HG03521 (cell line): ENCODE measurements at regions not wholly inside any gene's neighbourhood (a gene's known extent, or its start where the extent isn't known, plus 50 kb on each side); places are given as distances from the start of the nearest gene placed in this dataset.

Experiments
- ATAC-seq: cut with Tn5 transposase; IDR thresholded peaks from one replicate; pipeline ENCODE4 v1.9.1; 2021; ENCODE audit warnings: mild to moderate bottlenecking, moderate library complexity; ENCODE audit not compliant: unreplicated experiment

GRCh38 chr2:81247648-81248047, 943.1 kb upstream of the LRRTM1 start:
- no peak for ATAC-seq

DNA sequence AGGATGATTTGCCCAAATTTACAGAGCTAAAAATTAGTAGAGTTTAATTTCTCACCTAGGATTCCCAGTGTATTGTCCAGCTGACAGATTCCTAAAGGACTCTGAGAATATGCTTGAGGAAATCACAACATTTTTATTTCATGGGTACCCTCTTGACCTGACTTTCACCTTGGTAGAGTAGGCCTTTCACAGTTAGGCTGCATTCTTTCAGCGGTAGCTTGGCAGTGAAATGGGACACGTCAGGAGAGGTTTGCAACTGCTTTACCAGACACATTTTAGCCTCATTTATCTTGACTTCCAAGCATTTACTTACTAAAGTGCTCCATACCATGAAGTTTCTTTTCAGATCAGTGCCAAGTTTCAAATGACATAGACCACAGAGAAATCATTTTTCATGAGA, 937.9 kb upstream of the LRRTM1 start:
- ATAC-seq, result no peak

DNA sequence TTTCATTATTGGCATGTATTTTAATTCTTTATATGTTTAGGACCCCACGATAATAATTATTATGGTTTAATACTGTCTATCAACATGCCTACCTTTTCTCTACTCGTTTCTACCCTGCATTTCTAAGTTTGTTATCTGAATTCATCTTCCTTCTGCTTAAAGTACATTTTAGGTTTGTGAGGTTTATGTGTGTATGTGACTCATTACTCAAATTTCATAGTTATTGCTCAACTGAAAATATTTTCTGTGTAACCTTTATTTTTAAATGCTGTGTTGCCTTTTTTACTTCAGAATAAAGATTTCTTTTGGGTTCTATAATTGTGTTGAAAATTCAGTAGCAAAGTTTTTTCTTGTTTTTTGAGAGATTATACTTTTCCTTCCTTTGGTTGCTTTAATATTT, 933.9 kb upstream of the LRRTM1 start:
- no peak for ATAC-seq

DNA sequence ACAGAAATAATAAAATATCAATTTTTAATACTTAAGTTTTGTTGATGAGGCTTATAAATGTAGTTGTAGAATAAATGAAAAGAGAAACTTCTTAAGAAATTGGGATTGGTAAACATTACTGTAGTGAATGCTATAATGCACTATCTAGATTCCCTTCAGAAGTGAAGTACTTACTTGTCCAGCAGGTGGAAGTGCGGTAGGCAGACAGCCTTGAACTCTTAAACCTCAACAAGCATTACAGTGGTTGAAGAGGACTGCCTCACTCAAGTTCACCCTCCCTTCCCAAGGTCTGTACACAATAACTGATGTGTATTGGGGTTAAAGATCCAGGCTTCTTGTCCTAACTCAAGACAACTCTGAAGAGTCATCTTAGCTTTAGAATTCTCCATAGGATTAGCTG, 931.0 kb upstream of the LRRTM1 start:
- ATAC-seq, result no peak

DNA sequence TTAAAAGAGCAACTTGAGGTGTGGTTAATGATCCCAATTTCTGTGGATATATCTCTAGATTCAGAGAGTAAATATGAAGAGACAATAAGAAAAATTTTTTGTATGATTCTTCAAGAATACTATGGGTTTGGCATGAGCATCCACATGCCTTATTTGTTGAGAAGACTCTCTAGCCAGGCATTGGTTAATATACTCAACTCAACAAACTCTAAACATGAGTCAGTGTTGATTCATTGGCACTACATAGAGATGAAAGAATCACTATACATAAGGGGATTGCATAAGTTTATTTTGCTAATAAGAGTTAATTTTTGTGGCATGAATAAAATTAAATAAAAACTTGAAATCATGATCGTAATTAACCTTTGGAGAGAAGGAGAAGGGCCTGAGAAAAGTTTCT, 930.2 kb upstream of the LRRTM1 start:
- ATAC-seq, result no peak

- ATAC-seq, result no peak
Measured at GRCh38 chr2:81225756-81226155, 921.2 kb upstream of the LRRTM1 start.

GRCh38 chr2:81213598-81213997, 909.0 kb upstream of the LRRTM1 start:
- ATAC-seq, result no peak

GRCh38 chr2:81206216-81206615, 901.7 kb upstream of the LRRTM1 start:
- no peak for ATAC-seq

GRCh38 chr2:81196933-81197628, 892.5 kb upstream of the LRRTM1 start:
- no peak for ATAC-seq

GRCh38 chr2:81196383-81196851, 891.9 kb upstream of the LRRTM1 start:
- ATAC-seq, result no peak

- no peak for ATAC-seq
Measured at GRCh38 chr2:81195774-81196382, 891.3 kb upstream of the LRRTM1 start.

GRCh38 chr2:81195017-81195773, 890.6 kb upstream of the LRRTM1 start:
- no peak for ATAC-seq

DNA sequence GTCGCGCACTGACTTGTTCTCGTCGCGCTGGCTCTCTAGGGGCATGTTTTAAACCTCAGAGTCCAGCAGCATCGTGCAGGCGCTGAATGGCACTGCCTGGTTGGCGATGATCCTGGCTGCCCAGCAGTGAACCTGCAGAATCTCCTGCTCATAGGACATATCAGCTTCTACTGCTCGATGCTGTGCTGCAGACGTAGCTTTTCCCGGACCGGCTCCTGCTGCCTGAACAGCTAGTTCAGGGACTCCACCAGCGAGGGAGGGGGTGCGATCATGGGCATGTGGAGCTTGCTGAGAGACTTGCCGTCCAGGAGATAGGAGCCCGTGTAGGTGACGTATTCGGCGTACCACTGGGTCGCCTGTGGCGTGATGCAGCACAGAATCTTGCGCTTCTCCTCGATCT, 890.0 kb upstream of the LRRTM1 start:
- no peak for ATAC-seq

DNA sequence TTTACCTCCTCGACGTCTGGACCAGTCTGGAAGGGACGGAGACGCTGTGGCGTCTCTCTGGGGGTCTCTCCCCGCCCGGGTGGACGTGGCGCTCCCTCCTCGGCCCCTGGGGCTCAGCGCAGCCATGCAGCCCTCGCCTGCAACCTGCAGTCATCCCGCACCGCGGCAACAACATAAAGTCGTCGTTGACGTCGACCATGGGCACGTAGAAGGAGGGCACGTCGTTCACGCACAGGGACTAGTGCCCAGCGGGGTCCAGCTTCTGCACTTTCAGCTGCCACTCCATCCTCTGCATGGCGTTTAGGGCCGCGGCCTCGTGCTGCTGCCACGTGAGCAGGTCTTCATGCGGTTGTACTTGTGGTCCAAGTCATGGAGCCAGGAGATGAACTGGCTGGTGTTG, 889.6 kb upstream of the LRRTM1 start:
- no peak for ATAC-seq

DNA sequence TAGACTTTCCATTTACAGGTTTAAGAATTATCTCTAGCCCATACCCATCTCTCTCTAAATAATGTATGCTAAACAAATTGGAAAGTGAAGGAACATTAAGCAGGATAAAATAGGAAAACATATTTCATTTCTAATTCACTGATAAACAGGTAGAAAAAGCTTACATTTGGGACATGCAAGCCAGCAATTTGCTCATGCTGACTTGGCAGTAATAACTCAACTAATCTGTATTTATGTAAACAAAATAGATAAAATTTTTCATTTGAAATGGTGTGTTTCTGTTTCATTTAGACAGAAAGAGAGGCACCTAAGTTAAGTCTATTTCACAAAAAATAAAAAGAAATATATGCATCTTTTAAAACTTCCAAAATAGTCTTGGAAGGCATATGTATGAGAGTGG, 877.3 kb upstream of the LRRTM1 start:
- ATAC-seq, result no peak

- no peak for ATAC-seq
Measured at GRCh38 chr2:81171447-81171846, 866.9 kb upstream of the LRRTM1 start.

DNA sequence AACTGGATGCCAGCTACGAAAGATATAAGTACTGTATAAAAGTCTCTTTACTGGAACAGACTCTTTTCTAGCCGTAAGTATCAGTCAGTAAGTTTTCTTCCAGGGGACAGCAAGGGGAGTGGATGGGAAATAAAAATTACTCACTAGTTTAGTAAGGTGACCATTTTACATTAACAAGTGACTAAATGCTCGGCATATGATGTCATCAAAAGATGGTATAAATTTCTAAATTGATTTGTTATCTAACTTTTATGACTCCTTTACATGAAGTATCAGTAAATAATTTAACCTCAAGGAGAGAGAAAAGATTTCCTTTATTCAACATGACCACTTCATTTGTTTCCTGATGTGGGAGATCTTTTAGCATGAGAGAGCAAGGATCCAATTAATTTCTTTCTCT, 859.0 kb upstream of the LRRTM1 start:
- no peak for ATAC-seq

DNA sequence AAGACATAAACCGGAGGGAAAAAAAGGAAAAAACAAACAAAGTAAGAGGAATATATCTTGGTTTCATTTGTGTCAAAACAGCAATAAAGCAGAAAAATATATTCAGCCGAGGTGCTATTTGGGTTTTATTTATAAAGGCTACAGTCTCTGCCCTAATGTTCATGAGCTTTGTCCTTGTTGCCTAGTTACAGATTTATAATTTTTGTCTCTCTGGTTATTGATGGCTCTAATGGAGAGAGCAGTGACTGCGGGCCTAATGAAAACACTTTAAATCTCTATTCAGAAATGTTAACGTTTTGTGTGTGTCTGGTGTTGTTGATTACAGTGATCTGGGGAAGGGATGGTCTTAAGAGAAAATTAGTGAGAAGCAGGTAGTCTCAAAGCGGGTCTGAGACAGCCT, 854.0 kb upstream of the LRRTM1 start:
- ATAC-seq, result no peak

- ATAC-seq, result no peak
Measured at GRCh38 chr2:81148323-81148722, 843.8 kb upstream of the LRRTM1 start.

GRCh38 chr2:81136296-81136695, 831.7 kb upstream of the LRRTM1 start:
- ATAC-seq, result no peak

DNA sequence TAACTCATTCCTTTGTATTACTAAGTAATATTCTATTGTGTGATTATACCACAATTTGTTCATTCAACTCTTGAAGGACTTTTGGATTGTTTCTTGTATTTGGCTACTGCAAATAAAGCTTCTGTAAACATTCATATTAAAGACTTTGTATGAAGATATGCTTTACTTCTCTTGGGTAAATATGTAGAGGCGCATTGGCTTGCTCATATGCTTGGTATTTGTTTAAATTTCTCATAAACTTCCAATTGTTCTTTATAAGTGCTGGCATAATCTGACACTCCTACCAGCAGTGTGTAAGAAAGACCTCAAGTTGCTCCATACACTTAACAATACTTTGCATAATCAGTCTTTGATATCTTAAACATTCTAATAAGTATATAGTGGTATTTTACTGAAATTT, 792.8 kb upstream of the LRRTM1 start:
- no peak for ATAC-seq

GRCh38 chr2:81093031-81093430, 788.5 kb upstream of the LRRTM1 start:
- ATAC-seq, result no peak
